Suprapubic skin (tissue), 4 donors: ENCODE measurements at regions not wholly inside any gene's neighbourhood (a gene's known extent, or its start where the extent isn't known, plus 50 kb on each side); places are given as distances from the start of the nearest gene placed in this dataset.

ENCODE experiments used
- DNase-seq, 2 donors: peaks; one replicate each; pipeline ENCODE4 v3.0.0-alpha.2; 2019; ENCODE audit warnings: low spot score in 2 of 2
- H3K27ac ChIP-seq: fragments of 200-600 bp; sonication (generic); one replicate; pipeline ENCODE4 v1.5.1; 2019
- H3K27me3 ChIP-seq: fragments of 200-600 bp; sonication (generic); one replicate; pipeline ENCODE4 v1.5.1; 2019
- H3K36me3 ChIP-seq: fragments of 200-600 bp; sonication (generic); one replicate; pipeline ENCODE4 v1.5.1; 2019
- H3K4me1 ChIP-seq: fragments of 200-600 bp; sonication (generic); one replicate; pipeline ENCODE4 v1.5.1; 2019
- H3K4me3 ChIP-seq: fragments of 200-600 bp; sonication (generic); one replicate; pipeline ENCODE4 v1.5.1; 2019; ENCODE audit warnings: mild to moderate bottlenecking
- H3K9me3 ChIP-seq: fragments of 200-600 bp; sonication (generic); one replicate; pipeline ENCODE4 v1.5.1; 2019
- CTCF ChIP-seq, 2 donors: fragments of 200-600 bp in 1 of 2; fragments of 450-650 bp in 1 of 2; sonication (generic) in 1 of 2; IDR thresholded peaks; one replicate each; pipeline ENCODE4 v1.5.1; 2016 to 2019; ENCODE audit warnings: antibody characterized with exemption in 2 of 2, mild to moderate bottlenecking in 1 of 2, moderate library complexity in 1 of 2
- EP300 ChIP-seq: sonication (generic); formaldehyde crosslinking; IDR thresholded peaks from one replicate; pipeline ENCODE4 v1.6.1; 2017; ENCODE audit warnings: antibody characterized with exemption
- POLR2A ChIP-seq, 2 donors: fragments of 450-650 bp; IDR thresholded peaks; one replicate each; pipeline ENCODE4 v1.6.1; 2017; ENCODE audit warnings: antibody characterized with exemption in 2 of 2, mild to moderate bottlenecking in 2 of 2, moderate library complexity in 2 of 2
- POLR2AphosphoS5 ChIP-seq, 3 donors: sonication (generic); formaldehyde crosslinking; IDR thresholded peaks; one replicate each; pipeline ENCODE4 v1.6.1; 2017; ENCODE audit warnings: antibody characterized with exemption in 3 of 3
- WGBS: methylation state at CpG from one replicate; pipeline ENCODE4 v1.1.5; 2018; 5-methylcytosine and 5-hydroxymethylcytosine counted together

GRCh38 chr2:9744256-9745004 is 98.8 kb upstream of the TAF1B start:
- Histone ChIP-seq H3K4me1 (peaks cover 7% of the 10 kb centered on the region), H3K9me3 (no peaks in the 10 kb centered on the region), H3K27ac (no peak overlapping the region), H3K36me3 (no peaks in the 10 kb centered on the region), H3K4me3 (no peak overlapping the region), H3K27me3 (no peaks in the 10 kb centered on the region)
- DNase-seq, result no peak
- TF ChIP-seq POLR2A (IDR thresholded peaks at IDR 0.05) (no peak), POLR2AphosphoS5 (IDR thresholded peaks at IDR 0.05) (no peak), CTCF (IDR thresholded peaks at IDR 0.05) (no peak), EP300 (no peak)
- WGBS, result 52% methylated on average over 11 of the region's 12 CpGs

- Histone ChIP-seq H3K4me1 (peaks cover 4% of the 10 kb centered on the region), H3K27ac (no peak overlapping the region), H3K36me3 (no peaks in the 10 kb centered on the region), H3K4me3 (no peak overlapping the region), H3K9me3 (no peaks in the 10 kb centered on the region), H3K27me3 (no peaks in the 10 kb centered on the region)
- DNase-seq, result no peak
- 80% methylated on average over 3 of the region's 3 CpGs for WGBS
- TF ChIP-seq POLR2A (IDR thresholded peaks at IDR 0.05), result no peak
- no peak for TF ChIP-seq POLR2AphosphoS5 (IDR thresholded peaks at IDR 0.05)
- TF ChIP-seq CTCF (IDR thresholded peaks at IDR 0.05), result no peak
- TF ChIP-seq EP300, result no peak
Observed at GRCh38 chr2:9745153-9745899, 97.9 kb upstream of the TAF1B start.

GRCh38 chr2:9747396-9747795 is 95.9 kb upstream of the TAF1B start:
- H3K27ac ChIP-seq, result no peak overlapping the region
- no peaks in the 10 kb centered on the region for H3K27me3 ChIP-seq
- no peaks in the 10 kb centered on the region for H3K9me3 ChIP-seq
- H3K36me3 ChIP-seq, result no peaks in the 10 kb centered on the region
- no peak for TF ChIP-seq POLR2A (IDR thresholded peaks at IDR 0.05)
- TF ChIP-seq CTCF (IDR thresholded peaks at IDR 0.05), result no peak
- TF ChIP-seq POLR2AphosphoS5 (IDR thresholded peaks at IDR 0.05), result no peak
- TF ChIP-seq EP300, result no peak
- H3K4me1 ChIP-seq, result peaks cover 6% of the 10 kb centered on the region
- whole genome bisulfite sequencing, result 92% methylated on average over 4 of the region's 4 CpGs
- DNase-seq, result no peak
- H3K4me3 ChIP-seq, result no peak overlapping the region

- H3K27ac ChIP-seq, result no peak overlapping the region
- no peaks in the 10 kb centered on the region for H3K36me3 ChIP-seq
- no peak overlapping the region for H3K4me3 ChIP-seq
- no peak for DNase-seq
- 87% methylated on average over 6 of the region's 6 CpGs for WGBS
- TF ChIP-seq POLR2A (IDR thresholded peaks at IDR 0.05) (no peak), POLR2AphosphoS5 (IDR thresholded peaks at IDR 0.05) (no peak), EP300 (no peak), CTCF (IDR thresholded peaks at IDR 0.05) (no peak)
- peaks cover 18% of the 10 kb centered on the region for H3K4me1 ChIP-seq
- no peaks in the 10 kb centered on the region for H3K27me3 ChIP-seq
- H3K9me3 ChIP-seq, result no peaks in the 10 kb centered on the region
Observed at GRCh38 chr2:9748577-9748976, 94.7 kb upstream of the TAF1B start.

GRCh38 chr2:9749546-9750223 is 93.6 kb upstream of the TAF1B start:
- Histone ChIP-seq H3K4me3 (no peak overlapping the region), H3K36me3 (no peaks in the 10 kb centered on the region), H3K9me3 (no peaks in the 10 kb centered on the region), H3K4me1 (peaks cover 26% of the 10 kb centered on the region), H3K27ac (no peak overlapping the region), H3K27me3 (no peaks in the 10 kb centered on the region)
- WGBS, result 92% methylated on average over 8 of the region's 9 CpGs
- TF ChIP-seq POLR2AphosphoS5 (IDR thresholded peaks at IDR 0.05) (no peak), EP300 (no peak), CTCF (IDR thresholded peaks at IDR 0.05) (no peak), POLR2A (IDR thresholded peaks at IDR 0.05) (no peak)
- no peak for DNase-seq
